NCI-H2029 treated with DMSO at 0.1 percent for 48 hours (cell line): ENCODE measurements at regions not wholly inside any gene's neighbourhood (a gene's known extent, or its start where the extent isn't known, plus 50 kb on each side); places are given as distances from the start of the nearest gene placed in this dataset.
A peak's percentile ranks its signal among the peaks of the same experiment; 100 is the strongest.

Experiments used
- DNase-seq: peaks from one replicate; lab custom pipeline; 2025; lab: John Stamatoyannopoulos, UW

GRCh38 chrX:39603230-39603629 lies 494.5 kb downstream of the BCOR start:
- no peak for DNase-seq

DNA sequence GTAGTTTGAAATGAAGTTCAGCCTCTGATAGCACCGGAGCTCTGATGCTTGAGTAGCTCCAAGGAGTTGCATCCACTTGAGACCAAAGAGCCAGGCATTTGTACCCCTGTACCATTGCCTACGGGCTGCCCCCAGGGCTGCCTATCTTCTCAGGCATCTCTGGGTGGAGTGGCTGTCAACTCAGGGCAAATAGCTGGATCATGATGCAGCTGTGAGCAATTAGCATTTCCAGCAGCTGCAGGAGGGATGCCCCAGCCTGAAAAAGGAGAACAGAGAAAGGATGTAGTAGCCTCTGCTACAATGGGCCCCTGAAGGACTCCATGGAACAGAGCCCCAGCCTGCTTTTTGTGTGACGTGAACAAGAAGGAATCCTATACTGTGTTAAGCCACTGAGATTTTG lies 492.6 kb downstream of the BCOR start:
- no peak for DNase-seq

GRCh38 chrX:39605866-39606265 lies 491.9 kb downstream of the BCOR start:
- no peak for DNase-seq

DNA sequence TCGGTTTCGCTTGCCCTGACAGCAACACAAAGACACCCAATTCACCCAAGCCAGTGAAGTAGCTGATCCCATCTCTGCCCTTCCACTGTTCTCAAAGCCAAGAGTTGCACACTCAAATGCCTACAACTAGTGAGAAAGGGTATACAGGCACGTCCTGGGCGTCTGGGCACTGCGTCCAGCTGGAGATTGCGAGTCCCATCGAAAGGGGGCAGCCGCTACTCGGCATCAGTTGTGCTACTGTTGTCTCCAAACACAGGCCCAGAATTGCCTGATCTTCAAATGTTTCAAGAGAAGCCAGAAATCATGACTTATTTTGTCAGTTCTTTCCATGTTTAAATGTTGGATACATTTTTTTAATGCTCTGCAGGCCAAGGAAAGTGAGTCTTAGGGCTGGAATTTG lies 487.8 kb downstream of the BCOR start:
- no peak for DNase-seq

- DNase-seq = no peak
Observed at GRCh38 chrX:39611468-39611867, 486.3 kb downstream of the BCOR start.

DNA sequence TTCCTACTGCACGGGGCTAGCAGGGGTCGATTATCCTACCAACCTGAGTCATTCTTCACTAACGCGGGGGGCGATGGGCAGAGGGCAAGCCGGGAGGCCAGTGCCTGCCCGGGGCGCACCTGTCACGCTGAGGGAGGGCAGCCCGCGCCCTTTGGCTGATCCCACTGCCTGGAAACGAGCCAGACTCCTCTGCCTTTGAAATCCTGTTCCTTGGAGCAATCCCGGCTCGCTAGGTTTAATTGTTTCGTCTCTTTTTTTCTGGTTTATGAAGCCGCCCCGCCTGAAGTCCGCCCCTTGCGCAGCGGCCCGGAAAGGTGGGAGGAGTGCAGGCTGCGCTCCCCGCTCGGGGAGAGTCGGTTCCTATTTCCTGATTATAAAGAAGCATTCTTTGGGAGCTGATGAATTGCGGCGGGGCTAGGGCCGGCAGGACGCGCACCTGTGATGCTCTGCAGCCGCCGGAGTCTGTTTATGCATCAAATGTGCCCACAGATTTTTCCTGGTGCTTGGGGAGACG lies 484.2 kb downstream of the BCOR start:
- peak; percentile 53 for DNase-seq

- peak; percentile 77 for DNase-seq
Observed at GRCh38 chrX:39613997-39614679, 483.6 kb downstream of the BCOR start.

DNA sequence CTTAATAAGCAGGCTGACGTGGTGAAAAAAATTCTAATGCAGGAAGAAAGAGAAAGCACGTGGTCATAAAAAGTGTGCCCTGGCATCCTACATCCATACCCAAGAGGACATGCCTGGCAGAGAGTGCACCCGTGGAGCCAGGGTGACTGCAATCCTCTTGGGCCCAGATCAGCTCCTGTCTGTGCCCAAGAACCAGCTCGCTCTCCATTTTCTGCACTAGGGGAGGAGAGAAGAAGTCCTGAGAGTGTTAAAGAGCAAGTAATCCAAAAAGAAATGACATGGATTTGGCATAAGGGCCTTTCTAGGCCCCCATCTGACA lies 483.1 kb downstream of the BCOR start:
- DNase-seq = no peak

DNA sequence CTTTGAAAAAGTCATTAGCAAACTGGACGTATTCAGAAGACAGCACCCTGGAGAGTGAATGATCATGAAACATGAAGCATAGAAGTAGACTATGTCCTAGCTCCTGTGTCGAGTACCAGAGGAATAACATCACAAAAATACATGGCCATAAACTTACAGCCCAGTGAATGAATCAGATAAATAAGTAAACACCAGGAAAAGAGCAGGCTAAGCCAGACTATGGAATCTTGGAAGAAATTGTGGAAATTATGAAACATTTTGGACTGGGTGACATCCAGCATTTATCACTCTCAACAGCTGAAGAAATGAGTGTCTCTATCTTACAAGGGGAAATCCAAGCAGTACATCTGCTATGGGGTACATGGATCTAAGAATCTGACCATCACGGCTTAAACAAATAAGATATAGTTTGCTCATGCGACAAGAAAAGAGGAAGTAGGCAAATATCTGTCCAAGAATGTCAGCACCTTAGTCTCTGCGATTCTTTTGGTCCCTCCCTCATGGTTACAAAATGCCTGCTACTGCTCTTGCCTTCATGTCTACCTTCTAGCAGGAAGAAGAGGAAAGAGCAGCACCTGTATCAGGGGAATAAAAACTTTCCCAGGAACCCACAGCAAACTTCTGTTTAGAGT lies 481.5 kb downstream of the BCOR start:
- DNase-seq = no peak

GRCh38 chrX:39616731-39617130 lies 481.0 kb downstream of the BCOR start:
- DNase-seq = no peak

DNA sequence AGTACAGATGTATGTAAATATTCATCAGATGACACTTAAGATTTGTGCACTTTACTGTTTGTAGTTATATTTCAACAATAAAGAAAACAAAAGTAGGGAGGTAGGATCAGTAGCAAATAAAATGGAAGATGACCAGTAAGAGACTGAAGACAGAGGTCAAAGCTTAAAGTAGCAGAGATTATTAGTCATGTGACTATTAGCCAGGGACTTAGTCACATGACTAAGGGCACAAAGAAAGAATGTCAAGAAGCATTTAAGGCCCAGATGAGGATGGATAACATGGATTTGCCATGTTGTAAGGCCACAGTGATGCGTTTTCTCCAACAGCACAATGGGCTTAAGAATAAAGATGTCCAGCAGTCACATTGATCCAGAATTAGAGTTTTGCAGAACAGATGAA lies 479.6 kb downstream of the BCOR start:
- DNase-seq = no peak

- peak; percentile 11 for DNase-seq
Observed at GRCh38 chrX:39619182-39620009, 478.4 kb downstream of the BCOR start.

- DNase-seq = no peak
Observed at GRCh38 chrX:39624166-39624565, 473.6 kb downstream of the BCOR start.

DNA sequence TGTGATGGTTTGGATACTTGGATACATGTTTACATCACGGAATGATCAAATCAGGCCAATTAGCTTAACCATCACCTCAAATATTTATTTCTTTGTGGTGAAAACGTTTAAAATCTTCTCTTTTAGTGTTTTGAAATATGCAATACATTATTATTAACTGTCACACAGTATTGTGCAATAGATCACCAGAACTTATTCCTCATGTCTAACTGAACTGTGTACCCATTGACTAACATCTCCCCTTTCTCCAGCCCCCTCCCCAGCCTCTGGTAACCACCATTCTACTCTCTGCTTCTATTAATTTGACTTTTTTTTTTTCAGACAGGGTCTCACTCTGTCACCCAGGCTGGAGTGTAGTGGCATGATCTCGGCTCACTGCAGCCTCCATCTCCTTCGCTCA lies 471.9 kb downstream of the BCOR start:
- DNase-seq = no peak

DNA sequence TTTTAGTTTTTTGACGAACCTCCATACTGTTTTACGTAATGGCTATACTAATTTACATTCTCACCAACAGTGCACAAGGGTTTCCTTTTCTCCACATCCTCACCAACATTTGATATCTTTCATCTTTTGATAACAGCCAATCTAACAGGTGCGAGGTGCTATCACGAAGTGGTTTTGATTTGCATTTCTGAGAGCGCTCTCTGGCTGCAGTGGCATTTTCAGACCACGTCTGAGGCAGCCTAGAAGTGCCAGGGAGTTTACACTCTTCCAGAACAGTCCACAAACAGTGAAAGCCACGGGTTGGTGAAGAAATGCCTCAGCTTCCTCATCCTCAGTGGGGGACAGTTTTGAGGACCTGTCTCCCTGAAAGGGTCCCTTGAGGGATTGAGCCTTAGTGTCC lies 471.0 kb downstream of the BCOR start:
- DNase-seq = no peak

DNA sequence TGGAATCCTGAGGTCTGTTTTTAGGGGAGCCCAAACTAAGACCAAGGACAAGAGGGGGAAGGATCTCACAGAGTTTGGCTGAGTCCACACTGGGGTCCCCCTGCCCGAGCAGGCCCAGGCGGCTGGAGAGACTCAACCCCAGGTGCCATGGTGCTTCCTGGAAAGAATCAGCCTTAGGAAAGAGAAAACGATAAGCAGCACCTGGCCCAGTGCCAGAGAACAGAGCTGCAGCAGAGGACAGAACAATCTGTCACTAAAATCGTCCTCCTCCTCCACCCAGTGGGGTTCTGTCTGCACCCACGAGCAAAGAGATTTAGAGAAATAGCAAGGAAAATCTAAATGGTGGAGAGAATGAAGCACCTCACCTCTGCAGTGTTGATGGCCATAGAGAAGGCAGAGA lies 470.5 kb downstream of the BCOR start:
- DNase-seq = no peak

GRCh38 chrX:39629001-39629400 lies 468.8 kb downstream of the BCOR start:
- DNase-seq = no peak

DNA sequence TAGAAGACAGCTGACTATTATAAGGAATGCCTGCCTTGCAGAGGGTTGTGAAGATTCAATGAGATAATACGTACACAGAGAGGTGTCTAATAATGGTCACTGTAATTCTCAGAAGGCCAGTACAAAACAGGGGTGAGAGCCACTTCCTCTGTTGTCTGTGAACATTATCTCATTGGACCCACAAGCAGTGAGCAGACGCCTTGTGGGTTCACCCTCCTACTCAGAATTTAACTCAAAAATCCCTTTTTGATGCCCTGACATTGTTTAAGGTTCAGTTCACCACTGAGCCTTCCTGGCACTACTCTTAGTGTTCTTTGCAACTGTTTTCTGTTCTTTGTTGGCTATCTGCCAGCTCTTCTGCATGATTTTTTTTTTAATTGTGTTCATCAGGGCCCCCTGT lies 467.4 kb downstream of the BCOR start:
- DNase-seq = no peak

DNA sequence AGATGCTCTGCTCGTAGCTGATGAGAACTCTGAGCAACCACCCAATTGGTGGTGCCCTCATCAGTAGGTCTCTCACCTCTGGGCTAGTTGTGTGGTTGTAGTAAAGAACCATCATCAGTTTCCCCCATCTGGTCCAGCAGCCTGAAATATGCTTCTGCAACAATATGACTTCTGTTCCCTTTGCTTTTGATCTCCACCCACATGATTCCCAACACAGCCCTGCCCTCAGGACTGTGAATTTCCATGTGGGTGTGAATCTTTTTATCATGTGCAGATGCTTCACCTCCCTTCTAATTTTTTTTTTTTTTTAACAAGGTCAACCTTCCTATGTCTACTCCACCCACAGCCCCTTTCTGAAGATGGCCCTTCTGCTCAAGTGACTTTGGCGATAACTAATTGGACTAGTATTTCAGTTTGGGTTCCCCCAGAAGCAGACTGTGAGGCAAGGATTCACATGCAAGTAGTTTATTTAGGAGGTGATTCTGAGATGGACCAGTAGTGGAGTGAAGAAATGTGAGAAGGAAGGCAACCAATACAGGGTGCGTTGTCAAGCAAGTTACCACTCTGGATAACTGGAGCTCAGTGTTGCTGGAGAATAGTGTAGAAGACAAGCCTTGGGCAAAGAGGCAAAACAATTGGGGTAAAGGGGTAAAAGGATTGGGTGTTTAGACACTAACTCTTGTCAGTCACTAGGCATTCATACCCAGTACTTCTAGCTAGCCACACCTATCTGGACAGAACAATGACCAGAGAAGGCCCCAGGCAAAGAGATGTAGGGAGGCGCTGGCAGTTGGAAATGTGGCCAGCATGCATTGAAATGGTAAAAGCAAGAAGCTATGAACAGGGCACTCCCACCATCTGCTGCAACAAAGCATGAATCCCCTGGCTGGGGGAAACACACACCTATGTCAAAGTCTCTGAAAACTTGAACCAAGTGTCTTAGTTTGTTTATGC lies 466.2 kb downstream of the BCOR start:
- DNase-seq = no peak

- DNase-seq = no peak
Observed at GRCh38 chrX:39633293-39633692, 464.5 kb downstream of the BCOR start.

- DNase-seq = no peak
Observed at GRCh38 chrX:39636481-39636880, 461.3 kb downstream of the BCOR start.

GRCh38 chrX:39638526-39638925 lies 459.2 kb downstream of the BCOR start:
- no peak for DNase-seq
